ENCODE measurements at regions not wholly inside any gene's neighbourhood (a gene's known extent, or its start where the extent isn't known, plus 50 kb on each side); places are given as distances from the start of the nearest gene placed in this dataset.

- DNase-seq (ENCODE audit: insufficient read length), result no peak
- FAIRE-seq, result peak; percentile 54
- no peak for TF ChIP-seq POLR2AphosphoS5 (IDR thresholded peaks at IDR 0.05; ENCODE audit: low read depth, low read length)
- TF ChIP-seq POLR2A (IDR thresholded peaks at IDR 0.05; ENCODE audit: low read depth, low read length), result no peak
- no peak for TF ChIP-seq TAF1 (IDR thresholded peaks at IDR 0.05; ENCODE audit: borderline replicate concordance, low read depth, low read length)
Observed at GRCh38 chr10:63720676-63721075, 199.5 kb downstream of the REEP3 start.

GRCh38 chr10:63722537-63722936 is 201.3 kb downstream of the REEP3 start:
- DNase-seq (ENCODE audit: insufficient read length), result no peak
- TF ChIP-seq TAF1 (IDR thresholded peaks at IDR 0.05; ENCODE audit: borderline replicate concordance, low read depth, low read length), result no peak
- TF ChIP-seq POLR2AphosphoS5 (IDR thresholded peaks at IDR 0.05; ENCODE audit: low read depth, low read length), result no peak
- TF ChIP-seq POLR2A (IDR thresholded peaks at IDR 0.05; ENCODE audit: low read depth, low read length), result no peak
- FAIRE-seq, result no peak

GRCh38 chr10:63723320-63723719 is 202.1 kb downstream of the REEP3 start:
- FAIRE-seq (no peak), DNase-seq (ENCODE audit: insufficient read length) (no peak)
- no peak for TF ChIP-seq TAF1 (IDR thresholded peaks at IDR 0.05; ENCODE audit: borderline replicate concordance, low read depth, low read length)
- TF ChIP-seq POLR2A (IDR thresholded peaks at IDR 0.05; ENCODE audit: low read depth, low read length), result no peak
- no peak for TF ChIP-seq POLR2AphosphoS5 (IDR thresholded peaks at IDR 0.05; ENCODE audit: low read depth, low read length)

DNA sequence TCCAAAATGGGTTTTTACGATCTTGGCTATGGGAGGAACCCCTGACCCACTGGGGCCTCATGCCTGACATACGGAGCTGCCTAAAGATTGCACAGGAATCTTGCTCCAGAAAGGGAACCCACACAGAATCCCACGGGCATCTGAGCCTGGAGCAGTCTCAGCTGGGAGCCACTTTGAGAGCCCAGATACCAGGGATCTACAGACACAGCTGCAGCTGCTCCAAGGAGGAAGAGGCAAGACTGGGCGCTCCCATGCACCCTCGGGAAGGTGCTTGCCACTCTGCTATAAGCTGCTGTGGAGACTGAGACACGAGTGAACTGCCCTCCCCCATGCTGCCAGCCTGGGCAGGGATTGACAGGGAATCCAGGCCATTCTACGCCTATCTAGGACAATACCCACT is 202.5 kb downstream of the REEP3 start:
- FAIRE-seq (no peak), DNase-seq (ENCODE audit: insufficient read length) (no peak)
- no peak for TF ChIP-seq TAF1 (IDR thresholded peaks at IDR 0.05; ENCODE audit: borderline replicate concordance, low read depth, low read length)
- TF ChIP-seq POLR2AphosphoS5 (IDR thresholded peaks at IDR 0.05; ENCODE audit: low read depth, low read length), result no peak
- no peak for TF ChIP-seq POLR2A (IDR thresholded peaks at IDR 0.05; ENCODE audit: low read depth, low read length)

- FAIRE-seq, result no peak
- no peak for TF ChIP-seq POLR2AphosphoS5 (IDR thresholded peaks at IDR 0.05; ENCODE audit: low read depth, low read length)
- TF ChIP-seq TAF1 (IDR thresholded peaks at IDR 0.05; ENCODE audit: borderline replicate concordance, low read depth, low read length), result no peak
- TF ChIP-seq POLR2A (IDR thresholded peaks at IDR 0.05; ENCODE audit: low read depth, low read length), result no peak
- no peak for DNase-seq (ENCODE audit: insufficient read length)
Observed at GRCh38 chr10:63724922-63725321, 203.7 kb downstream of the REEP3 start.

DNA sequence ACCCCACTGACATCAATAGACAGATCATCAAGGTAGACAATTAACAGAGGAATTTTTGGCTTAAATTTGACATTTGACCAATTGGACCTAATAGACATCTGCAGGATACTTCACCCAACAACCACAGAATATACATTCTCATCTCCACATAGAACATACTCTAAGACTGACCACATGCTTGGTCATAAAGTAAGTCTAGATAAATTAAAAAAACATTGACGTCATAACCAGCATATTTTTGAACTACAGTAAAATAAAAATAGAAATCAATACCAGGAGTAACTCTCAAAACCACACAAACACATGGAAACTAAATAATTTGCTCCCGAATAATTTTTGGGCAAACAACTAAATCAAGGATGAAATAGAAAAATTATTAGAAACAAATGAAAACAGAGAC is 205.7 kb downstream of the REEP3 start:
- no peak for TF ChIP-seq TAF1 (IDR thresholded peaks at IDR 0.05; ENCODE audit: borderline replicate concordance, low read depth, low read length)
- TF ChIP-seq POLR2AphosphoS5 (IDR thresholded peaks at IDR 0.05; ENCODE audit: low read depth, low read length), result no peak
- no peak for TF ChIP-seq POLR2A (IDR thresholded peaks at IDR 0.05; ENCODE audit: low read depth, low read length)
- FAIRE-seq, result no peak
- no peak for DNase-seq (ENCODE audit: insufficient read length)

GRCh38 chr10:63727636-63728035 is 206.4 kb downstream of the REEP3 start:
- TF ChIP-seq POLR2A (IDR thresholded peaks at IDR 0.05; ENCODE audit: low read depth, low read length), result no peak
- no peak for TF ChIP-seq POLR2AphosphoS5 (IDR thresholded peaks at IDR 0.05; ENCODE audit: low read depth, low read length)
- TF ChIP-seq TAF1 (IDR thresholded peaks at IDR 0.05; ENCODE audit: borderline replicate concordance, low read depth, low read length), result no peak
- FAIRE-seq, result no peak
- DNase-seq (ENCODE audit: insufficient read length), result no peak

DNA sequence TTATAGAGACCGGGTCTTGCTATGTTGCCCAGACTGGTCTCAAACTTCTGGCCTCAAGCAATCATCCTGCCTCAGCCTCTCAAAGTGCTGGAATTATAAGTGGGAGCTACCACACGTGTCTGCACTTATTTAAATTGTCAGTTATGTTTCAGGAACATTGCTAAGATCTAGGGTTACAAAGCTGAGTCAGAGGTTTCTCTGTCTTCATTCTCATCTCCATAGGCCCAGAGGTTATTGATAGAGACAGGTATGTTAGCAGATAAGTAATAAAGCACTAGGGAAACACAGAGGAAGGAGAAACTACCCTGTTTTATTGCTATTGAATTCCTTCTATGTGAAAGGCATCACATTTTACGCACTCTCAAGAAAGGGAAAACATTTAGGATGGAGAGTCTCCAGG is 214.1 kb downstream of the REEP3 start:
- TF ChIP-seq TAF1 (IDR thresholded peaks at IDR 0.05; ENCODE audit: borderline replicate concordance, low read depth, low read length), result no peak
- TF ChIP-seq POLR2A (IDR thresholded peaks at IDR 0.05; ENCODE audit: low read depth, low read length), result no peak
- no peak for TF ChIP-seq POLR2AphosphoS5 (IDR thresholded peaks at IDR 0.05; ENCODE audit: low read depth, low read length)
- no peak for DNase-seq (ENCODE audit: insufficient read length)
- no peak for FAIRE-seq

- FAIRE-seq (no peak), DNase-seq (ENCODE audit: insufficient read length) (no peak)
- TF ChIP-seq POLR2AphosphoS5 (IDR thresholded peaks at IDR 0.05; ENCODE audit: low read depth, low read length), result no peak
- TF ChIP-seq POLR2A (IDR thresholded peaks at IDR 0.05; ENCODE audit: low read depth, low read length), result no peak
- no peak for TF ChIP-seq TAF1 (IDR thresholded peaks at IDR 0.05; ENCODE audit: borderline replicate concordance, low read depth, low read length)
Observed at GRCh38 chr10:63738410-63738809, 217.2 kb downstream of the REEP3 start.

- TF ChIP-seq TAF1 (IDR thresholded peaks at IDR 0.05; ENCODE audit: borderline replicate concordance, low read depth, low read length) (no peak), POLR2AphosphoS5 (IDR thresholded peaks at IDR 0.05; ENCODE audit: low read depth, low read length) (no peak), POLR2A (IDR thresholded peaks at IDR 0.05; ENCODE audit: low read depth, low read length) (no peak)
Observed at GRCh38 chr10:63744060-63744941, 223.1 kb downstream of the REEP3 start.

GRCh38 chr10:63749915-63750314 is 228.7 kb downstream of the REEP3 start:
- no peak for DNase-seq (ENCODE audit: insufficient read length)
- FAIRE-seq, result no peak
- TF ChIP-seq POLR2A (IDR thresholded peaks at IDR 0.05; ENCODE audit: low read depth, low read length) (no peak), POLR2AphosphoS5 (IDR thresholded peaks at IDR 0.05; ENCODE audit: low read depth, low read length) (no peak), TAF1 (IDR thresholded peaks at IDR 0.05; ENCODE audit: borderline replicate concordance, low read depth, low read length) (no peak)

More at GRCh38 chr10:63744060-63744941, 223.1 kb downstream of the REEP3 start:
- FAIRE-seq (no peak), DNase-seq (ENCODE audit: insufficient read length) (no peak)

GRCh38 chr10:63751836-63752235 is 230.6 kb downstream of the REEP3 start:
- TF ChIP-seq POLR2A (IDR thresholded peaks at IDR 0.05; ENCODE audit: low read depth, low read length) (no peak), TAF1 (IDR thresholded peaks at IDR 0.05; ENCODE audit: borderline replicate concordance, low read depth, low read length) (no peak), POLR2AphosphoS5 (IDR thresholded peaks at IDR 0.05; ENCODE audit: low read depth, low read length) (no peak)
- DNase-seq (ENCODE audit: insufficient read length), result no peak
- FAIRE-seq, result no peak

All from GM12892 (cell line).